ENCODE measurements at regions not wholly inside any gene's neighbourhood (a gene's known extent, or its start where the extent isn't known, plus 50 kb on each side); places are given as distances from the start of the nearest gene placed in this dataset.

DNA sequence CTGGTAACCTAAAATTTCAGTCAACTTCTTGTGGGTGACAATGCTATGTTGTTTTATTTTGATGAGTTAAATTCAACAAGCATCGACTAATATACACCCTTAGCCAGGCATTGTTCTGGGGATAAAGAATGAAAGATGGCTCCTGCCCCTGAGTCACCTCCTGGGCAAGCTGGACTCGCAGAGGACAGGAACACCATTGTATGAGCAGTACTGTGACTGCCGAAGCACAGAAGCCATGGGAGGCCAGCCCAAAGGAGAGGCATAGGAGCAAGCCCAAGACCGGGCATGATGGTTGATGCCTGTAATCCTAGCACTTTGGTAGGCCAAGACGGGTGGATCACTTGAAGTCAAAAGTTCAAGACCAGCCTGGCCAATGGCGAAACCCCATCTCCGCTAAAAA is 555.2 kb downstream of the OMA1 start:
- FAIRE-seq, result no peak
- TF ChIP-seq CTCF (IDR thresholded peaks at IDR 0.05; ENCODE audit: insufficient read depth, missing control alignments), result no peak
- DNase-seq (ENCODE audit: insufficient read length, low spot score), result no peak

GRCh38 chr1:57989877-57990276 is 556.6 kb downstream of the OMA1 start:
- FAIRE-seq, result no peak
- no peak for TF ChIP-seq CTCF (IDR thresholded peaks at IDR 0.05; ENCODE audit: insufficient read depth, missing control alignments)
- DNase-seq (ENCODE audit: insufficient read length, low spot score), result no peak

- DNase-seq (ENCODE audit: insufficient read length, low spot score) (no peak), FAIRE-seq (no peak)
- TF ChIP-seq CTCF (IDR thresholded peaks at IDR 0.05; ENCODE audit: insufficient read depth, missing control alignments), result no peak
Observed at GRCh38 chr1:57987523-57987922, 559.0 kb downstream of the OMA1 start.

GRCh38 chr1:57986432-57986831 is 560.1 kb downstream of the OMA1 start:
- FAIRE-seq (no peak), DNase-seq (ENCODE audit: insufficient read length, low spot score) (no peak)
- TF ChIP-seq CTCF (IDR thresholded peaks at IDR 0.05; ENCODE audit: insufficient read depth, missing control alignments), result no peak

DNA sequence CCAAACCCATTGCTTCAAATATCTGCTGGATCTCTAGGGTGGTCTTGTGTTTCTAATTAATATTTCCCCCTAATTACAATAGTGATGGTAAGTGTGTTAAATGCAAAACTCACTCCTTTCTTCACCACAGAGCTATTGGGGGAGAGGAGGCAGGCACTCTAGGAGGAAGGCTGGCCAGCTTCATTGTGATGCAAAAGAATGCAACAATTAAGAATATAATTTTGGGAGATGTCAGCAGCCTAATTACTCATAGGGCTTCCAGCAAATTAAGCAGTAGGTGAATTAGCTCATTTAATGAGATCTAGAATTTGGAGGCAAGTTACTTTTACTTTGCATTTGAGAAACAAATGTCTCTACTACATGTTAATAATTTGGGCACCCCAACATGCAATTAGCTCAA is 560.4 kb upstream of the DAB1 start:
- FAIRE-seq (no peak), DNase-seq (ENCODE audit: insufficient read length, low spot score) (no peak)
- TF ChIP-seq CTCF (IDR thresholded peaks at IDR 0.05; ENCODE audit: insufficient read depth, missing control alignments), result no peak

DNA sequence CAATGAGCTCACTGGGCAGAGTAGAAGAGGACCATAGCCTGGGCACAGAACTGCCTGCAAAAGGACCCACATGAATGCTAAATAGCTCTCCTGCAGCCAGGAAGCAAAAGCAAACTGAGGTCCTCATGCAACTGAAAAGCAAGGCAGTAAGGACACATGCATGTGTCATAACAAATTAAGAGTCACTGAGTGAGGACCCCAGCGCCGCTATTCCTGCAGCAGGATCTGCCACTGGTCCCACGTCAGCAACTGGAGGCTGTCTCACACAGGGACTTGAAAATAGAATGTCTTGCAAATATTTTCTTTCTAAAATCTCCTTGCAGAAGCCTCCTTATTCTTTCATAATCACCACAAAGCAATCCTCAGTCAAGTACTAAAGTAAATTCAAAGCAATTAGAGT is 559.6 kb upstream of the DAB1 start:
- no peak for FAIRE-seq
- no peak for DNase-seq (ENCODE audit: insufficient read length, low spot score)
- TF ChIP-seq CTCF (IDR thresholded peaks at IDR 0.05; ENCODE audit: insufficient read depth, missing control alignments), result no peak

DNA sequence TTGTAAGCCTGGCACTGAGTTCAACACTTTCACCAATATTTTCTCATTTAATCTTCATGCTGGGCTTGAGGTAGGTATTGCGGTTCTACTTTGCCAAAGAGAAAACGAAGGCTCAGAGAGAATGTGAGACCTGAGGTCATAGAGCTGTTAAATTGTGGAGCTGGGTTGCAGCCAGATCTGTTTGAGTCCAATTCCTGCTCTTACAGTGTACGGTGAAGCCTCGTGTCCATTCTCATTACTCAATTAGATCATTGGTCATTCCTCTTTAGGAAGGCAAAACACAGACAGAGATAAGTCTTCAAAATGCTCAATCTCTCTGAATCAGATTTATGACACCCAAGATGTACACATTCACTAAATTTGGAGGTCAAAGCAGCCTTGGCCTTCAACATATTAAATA is 559.0 kb upstream of the DAB1 start:
- no peak for DNase-seq (ENCODE audit: insufficient read length, low spot score)
- no peak for FAIRE-seq
- TF ChIP-seq CTCF (IDR thresholded peaks at IDR 0.05; ENCODE audit: insufficient read depth, missing control alignments), result no peak

Data from D721Med (cell line).